Bone marrow (tissue), 2 donors: ENCODE measurements at regions not wholly inside any gene's neighbourhood (a gene's known extent, or its start where the extent isn't known, plus 50 kb on each side); places are given as distances from the start of the nearest gene placed in this dataset.
"Not testable (repeated sequence)": the region's sequence is repeated elsewhere in the genome, so short reads cannot be mapped to it uniquely, and the experiment has no call there.

Experiments used
- DNase-seq, 2 donors: peaks; one replicate each; lab custom pipeline; 2025; lab: John Stamatoyannopoulos, UW

DNA sequence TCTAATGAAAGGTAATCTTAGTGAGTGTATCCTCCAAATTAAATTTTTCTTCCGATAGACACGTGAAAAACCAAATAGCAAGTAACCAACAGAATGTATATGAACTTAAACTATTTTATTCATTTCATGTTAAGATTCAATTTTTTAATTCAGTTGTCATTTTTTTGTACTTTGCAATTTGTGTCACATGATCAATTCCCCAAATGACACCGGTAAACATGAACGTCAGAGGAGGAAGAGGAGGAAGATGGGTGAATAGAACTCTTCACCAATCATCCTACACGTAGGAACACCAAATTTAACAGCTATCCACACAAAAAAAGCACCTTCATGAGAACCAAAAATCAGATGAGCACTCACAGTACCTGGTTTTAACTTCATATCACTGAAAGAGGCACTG, 401.4 kb upstream of the MIR17HG start:
- DNase-seq, result not testable (repeated sequence)

DNA sequence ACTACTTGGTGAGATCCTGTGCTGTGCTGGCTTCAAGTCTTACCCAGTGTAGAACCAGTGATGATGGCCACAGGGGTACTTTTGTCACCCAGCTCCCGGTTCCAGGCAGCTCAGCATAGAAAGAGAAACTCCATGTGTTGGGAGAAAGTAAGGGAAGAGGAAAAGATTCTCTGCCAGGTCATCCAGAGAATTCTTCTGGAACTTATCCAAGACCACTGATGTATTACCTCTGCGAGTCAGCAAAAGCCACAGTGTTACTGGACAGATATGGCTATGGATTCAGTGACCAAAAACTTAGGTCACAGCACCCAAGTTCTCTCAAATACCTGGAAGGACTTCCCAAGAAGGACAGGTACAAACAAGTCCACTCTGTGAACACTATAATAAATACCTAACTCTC, 399.5 kb upstream of the MIR17HG start:
- DNase-seq, result no peak

DNA sequence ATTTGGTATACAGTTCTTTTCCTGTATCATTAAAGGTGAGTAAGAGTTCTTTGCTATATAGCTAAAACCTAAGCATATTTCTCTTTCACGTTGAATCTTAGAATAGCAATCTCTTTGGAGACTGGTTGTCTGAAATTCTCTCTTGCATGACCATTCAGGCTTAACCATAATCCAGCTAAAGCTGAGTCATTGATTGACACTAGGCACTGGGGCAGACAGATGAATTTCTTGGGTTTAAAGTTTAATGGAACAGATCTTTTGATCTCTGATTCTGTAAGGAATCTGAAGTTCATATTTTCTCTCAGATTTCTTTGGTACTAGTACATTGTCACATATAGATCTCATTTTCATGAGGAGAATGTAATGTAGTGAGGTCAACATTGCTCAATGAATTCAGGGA, 397.3 kb upstream of the MIR17HG start:
- no peak for DNase-seq

DNA sequence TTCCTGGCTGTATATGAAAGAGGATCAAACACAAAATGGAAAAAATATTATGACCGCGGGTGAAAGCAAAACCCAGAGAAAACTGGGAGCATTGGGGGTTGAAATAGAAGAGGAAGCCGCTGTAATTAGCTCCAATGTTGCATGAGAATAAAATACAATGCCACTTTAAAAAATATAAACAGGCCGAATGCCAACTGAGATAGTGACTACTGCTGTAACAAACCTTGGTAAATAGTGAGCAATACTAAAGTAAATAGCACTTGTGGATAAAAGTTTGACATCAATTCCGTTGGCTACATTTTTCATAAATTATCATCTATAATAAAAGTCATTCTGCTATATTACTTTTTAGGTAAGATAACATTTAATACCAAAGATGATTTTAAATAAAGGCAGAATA, 395.8 kb upstream of the MIR17HG start:
- no peak for DNase-seq

DNA sequence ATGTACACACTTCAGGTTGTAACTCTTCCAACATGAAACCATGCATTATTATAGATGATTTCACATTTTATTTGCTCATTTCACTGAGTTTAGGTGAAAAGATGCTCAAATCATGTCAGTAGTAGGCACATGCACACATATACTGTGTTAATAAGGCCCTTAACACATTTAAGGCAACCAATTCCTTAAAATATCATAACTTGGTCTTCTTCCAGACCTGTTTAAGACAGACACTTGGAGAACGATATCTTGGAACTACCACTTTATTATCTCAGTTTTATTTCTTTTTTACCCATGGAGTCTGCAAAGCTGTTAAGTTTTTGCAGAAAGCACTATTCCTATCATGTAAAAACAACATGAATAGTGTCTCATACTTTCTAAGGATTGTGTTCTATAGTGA, 395.2 kb upstream of the MIR17HG start:
- DNase-seq, result no peak

DNA sequence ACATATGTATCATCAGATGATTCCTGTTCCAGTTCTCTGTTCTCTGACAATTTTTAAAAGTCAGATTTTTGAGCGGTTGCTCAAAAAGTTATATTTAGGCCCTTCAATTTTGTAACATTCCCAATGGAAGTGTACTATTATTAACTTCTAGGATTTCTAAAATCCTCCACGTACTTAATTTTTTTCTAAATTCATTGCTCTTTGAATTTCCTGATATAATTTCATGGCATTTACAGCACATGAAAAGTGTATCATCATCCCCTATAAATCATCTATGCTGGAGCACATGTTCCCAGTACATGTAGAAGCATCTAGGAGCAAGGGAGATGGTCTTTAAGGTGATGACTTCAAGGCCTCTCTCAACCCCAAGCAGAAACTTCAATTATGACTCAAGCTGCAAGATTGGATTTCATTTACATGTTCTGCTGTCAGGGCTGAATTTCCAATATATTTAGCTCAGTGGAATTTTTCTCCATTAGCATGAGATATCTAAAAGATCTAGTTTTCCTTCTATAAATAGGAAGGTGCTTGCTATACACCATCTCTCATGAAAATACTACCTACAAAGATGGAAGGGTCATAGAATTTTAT, 392.8 kb upstream of the MIR17HG start:
- DNase-seq, result no peak

DNA sequence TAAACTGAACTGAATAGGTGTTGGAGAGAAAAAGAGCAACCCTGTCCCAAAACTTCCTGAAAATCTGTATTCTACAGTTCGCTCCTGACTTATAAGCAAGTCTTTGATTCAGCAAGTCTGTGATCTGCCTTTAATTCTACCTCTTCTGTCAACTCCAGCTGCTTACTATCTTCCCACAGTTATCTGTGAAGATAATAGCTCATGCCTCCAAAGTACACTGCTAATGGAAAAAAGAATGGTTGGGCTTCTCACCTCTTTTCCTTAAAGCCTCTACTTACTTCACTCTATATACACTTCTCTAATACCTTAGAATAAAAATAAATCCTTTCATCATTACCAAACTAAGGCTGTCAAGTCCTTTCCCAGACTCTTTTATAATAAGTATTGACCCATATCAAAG, 391.5 kb upstream of the MIR17HG start:
- no peak for DNase-seq

DNA sequence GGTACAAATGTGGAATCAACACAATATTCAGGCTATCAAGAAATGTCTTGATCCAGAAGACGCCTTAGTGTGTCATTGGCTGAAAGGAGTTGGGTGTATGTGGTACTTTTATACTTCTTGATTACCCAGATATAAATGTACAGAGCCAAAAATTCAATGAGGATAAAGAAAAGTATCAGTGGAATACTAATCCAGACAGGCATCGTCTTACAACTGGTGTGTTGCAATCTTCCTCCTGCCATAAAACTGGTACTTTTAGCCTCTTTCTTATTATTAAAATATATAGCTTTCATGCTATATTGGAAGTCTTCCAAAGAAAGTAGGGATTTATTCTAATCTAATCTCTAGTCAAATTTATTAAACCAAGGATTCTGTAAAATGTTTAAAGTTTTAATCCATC, 388.6 kb upstream of the MIR17HG start:
- no peak for DNase-seq

DNA sequence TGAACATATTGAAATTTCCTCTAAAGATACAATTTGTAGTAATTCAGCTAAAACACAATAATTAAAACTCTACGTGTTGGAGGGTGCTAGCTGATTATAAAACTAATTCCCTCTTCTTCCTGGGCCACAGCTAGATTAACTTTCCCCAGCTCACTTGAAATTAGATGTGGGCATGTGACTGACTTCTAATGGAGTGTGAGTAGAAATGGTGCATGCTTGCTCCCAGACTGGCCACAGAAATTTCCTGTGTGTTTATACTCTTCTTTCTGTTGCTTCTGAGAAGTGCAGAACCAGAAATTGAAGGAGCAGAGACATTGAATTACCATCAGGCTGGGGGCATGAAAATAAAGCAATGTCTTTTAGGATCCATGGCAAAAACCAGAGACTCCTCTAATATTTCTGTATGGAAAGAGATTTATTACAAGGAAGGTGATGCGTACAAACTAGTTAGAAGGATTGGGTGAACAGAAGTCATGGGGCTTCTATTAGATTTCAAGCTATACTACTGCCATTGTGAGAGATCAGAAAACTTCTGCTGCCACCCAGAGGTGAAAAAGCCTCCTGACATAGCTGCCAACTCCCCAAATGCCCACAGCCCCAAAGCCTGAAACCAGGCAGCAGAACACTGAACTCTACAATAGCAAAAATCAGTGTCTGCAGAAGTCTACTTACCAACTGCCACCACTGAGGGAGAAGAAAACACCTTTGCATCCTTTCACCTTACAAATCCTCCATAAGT, 379.2 kb upstream of the MIR17HG start:
- no peak for DNase-seq

DNA sequence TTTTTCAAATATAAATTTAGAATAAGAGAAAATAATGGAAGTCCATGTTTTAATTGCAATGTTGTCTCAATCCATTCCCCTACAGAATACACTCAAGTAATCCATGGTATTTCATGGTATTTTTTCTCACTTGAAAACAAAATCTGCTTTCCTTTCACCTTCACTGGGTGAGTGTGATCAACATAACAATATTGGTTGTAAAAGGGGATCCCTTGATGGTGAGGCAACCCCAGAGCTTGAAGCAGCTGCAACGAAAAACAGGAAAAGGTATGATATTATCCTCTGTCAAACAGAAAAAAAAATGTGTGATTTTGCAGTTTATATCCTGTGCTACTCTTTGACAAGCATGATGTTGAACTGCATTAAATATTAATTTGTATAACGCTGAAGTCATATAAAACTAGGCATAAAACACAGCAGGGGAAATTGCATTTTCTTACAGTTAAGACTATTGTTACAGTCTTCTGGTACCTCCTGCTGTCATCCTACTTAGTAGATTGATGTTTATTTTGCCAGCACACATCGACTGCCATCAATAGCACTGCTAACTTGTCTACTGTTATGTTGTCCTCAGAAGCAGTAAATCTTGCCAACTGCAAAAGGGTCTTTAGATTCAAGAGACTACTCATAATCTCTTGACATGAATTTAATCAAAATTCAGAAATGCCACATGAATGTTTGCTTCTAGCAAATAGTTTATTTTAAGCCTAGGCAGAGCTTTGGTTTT, 373.1 kb upstream of the MIR17HG start:
- no peak for DNase-seq

DNA sequence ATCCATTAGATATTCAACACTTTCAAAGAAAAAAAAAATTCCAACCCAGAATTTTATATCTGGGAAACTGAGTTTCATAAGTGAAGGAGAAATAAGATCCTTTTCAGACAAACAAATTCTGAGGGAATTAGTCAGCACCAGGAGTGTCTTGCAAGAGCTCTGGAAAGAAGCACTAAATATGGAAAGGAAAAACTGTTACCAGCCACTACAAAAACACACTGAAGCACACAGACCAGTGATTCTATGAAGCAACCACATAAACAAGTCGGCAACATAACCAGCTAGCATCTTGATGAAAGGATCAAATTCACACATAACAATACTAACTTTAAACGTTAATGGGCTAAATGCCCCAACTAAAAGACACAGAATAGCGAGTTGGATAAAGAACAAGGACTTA, 368.4 kb upstream of the MIR17HG start:
- no peak for DNase-seq

DNA sequence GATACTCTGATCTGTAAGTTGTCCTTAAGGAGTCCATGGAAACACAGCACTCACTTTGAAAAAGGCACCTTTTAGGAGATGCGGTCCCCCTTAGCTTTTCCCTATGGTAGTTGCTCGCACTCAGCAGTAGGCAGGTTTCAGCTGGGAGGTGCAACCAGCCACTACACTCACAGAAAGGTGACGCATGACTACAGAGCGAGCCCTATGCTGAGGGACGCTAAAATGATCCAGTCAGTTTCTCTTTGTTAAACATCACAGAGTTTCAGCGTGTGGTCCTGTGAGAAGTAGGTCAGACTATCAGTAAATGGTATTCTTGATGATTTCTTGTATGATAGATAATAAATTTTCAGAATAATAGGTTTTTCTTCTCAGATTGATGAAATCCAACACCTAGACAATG, 362.7 kb upstream of the MIR17HG start:
- no peak for DNase-seq

DNA sequence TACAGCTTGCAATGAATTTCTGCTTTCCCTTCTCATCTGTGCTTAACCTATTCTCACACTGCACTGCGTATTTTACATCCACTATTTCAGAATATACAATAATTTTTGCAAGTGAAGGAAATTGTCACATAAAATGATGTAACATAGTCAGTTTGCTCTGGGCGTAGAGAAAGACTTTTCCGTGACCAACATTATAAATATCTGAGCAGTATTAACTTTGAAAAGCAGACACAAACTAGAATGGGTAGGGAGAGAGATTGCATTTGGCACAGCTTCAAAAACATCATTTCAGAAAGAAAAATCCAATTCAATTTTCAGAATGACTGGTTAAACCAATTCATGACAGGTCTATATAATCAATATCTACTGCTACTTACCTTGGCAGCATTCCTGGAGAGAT, 352.5 kb upstream of the MIR17HG start:
- DNase-seq, result no peak

DNA sequence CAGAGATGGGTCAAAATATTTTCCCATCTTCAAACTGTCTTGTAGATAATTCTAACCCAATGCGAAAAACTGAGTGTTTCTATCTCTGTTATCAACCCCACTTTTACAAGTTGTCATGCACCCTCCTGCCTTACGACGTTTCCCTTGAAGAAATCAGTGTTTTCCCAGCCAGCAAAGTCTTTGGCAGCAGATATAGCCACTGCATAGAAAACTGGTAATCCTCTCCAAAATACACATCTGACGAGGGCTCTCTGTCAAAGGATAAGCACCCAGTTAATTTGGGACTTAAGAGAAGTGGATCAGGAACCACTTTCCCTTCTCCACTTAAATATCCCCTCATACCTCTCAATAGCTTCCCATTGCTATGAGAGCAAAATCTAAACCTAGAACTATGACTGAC, 351.9 kb upstream of the MIR17HG start:
- DNase-seq, result no peak

DNA sequence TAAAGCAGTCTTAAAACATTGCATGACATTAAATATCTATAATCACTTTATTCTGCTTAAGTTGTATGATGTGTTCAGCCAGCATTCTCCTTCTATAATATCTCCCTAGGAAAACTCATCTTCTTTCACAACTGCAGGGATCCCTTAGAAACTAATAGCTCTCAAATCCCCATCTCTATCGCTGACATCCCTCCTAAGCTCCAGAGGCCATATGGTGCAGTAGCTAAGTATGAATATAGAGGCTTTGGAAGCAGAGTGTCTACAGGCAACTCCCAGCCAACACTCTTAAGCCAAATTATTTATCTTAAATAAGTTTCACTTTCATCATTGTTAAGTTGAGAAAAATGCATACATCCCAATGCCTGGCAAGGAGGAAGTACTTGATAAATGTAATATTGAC, 349.5 kb upstream of the MIR17HG start:
- no peak for DNase-seq

DNA sequence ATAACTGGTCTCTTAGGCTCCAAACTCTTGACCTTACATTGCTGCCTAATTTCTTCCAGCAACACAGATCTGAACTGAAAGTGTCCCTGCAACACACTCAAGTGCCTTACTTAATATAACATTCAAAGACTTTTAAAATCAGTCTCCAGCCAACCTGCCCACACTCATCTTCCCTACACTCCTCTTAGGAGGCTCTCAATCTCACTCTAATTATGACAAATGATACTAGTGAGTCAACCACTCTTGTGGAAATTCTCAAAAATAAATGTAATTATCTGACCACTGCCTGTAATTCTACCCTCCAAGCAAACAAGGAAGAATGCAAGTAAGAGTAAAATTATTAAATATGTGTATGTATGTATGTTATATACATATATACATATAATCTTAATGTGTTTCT, 348.1 kb upstream of the MIR17HG start:
- DNase-seq, result no peak

DNA sequence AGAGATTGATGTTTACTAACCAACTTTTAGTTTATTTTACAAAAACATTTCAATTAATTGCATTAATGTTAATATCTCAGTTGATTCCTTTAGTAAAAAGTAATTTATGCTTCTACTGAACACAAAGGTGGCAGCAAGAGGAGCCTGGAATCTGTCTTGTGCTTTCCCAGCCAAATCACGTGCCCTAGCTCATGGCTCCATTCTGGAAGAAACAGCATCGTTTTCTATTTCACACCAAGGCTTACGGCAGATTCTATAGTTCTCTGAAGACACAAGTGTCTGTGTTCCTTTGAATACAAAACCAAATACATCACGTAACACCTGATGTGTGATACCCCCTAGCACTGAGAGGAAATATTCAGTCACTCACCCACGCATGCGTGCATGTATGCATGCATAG, 346.1 kb upstream of the MIR17HG start:
- DNase-seq, result no peak

DNA sequence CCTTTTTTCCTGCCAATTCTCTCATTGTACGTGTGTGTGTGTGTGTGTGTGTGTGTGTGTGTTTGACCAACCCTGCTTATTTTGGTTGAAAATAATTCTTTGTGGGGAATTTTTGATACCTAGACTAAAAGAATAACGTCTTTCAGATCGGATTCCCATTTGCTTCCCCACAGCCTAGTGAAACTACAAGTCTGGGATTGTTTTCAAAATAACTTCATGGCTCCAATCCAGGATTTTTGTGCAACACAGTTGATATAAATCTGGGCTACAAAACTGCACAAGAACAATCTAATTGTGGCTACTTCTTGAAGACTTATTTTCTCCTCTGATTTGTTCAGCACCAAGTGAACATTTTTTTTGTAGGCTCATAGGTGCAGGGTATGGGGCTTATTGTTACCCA, 332.8 kb upstream of the MIR17HG start:
- DNase-seq, result no peak

DNA sequence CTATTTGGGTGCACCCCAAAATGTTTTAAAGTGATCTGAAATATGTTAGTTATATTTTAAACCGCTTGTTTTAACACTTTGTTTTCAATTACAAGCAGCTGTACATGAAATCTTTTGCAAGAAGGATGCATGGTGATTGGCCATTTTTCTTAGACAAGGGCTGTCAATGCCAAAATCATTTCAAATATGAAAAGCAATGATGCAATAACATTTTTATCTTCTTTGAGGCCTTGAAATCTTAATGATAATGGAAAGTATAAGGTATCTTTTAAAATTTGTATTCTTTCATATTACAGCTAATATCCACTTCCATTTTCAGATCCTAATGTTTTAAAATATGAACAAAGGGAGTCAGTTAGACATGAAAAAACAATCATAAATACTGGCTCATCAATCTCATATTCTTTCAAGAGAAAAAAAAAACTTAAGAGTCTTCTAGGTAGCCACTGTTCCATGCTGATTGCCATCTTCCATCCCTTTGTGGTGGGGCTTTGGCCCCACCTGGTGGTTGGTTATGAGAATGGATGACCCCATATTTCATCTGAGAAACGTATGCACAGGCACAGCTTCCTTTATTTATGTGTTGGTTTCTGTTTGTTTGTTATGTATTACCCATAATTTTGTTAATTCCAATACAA, 330.3 kb upstream of the MIR17HG start:
- DNase-seq, result peak in 1 of 2 donors; percentile 30

DNA sequence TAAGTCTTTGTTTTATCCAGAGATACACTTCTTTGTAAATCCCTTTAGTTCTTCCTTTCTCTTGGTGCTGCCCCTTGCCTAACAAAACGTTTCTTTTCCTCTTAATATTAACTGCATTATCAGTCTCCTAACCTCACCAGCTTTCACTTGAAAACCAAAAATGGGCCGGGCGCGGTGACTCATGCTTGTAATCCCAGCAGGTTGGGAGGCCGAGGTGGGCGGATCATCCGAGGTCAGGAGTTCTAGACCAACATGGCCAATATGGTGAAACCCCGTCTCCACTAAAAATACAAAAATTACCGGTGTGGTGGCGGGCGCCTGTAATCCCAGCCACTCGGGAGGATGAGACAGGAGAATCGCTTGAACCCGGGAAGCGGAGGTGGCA, 329.8 kb upstream of the MIR17HG start:
- no peak for DNase-seq

DNA sequence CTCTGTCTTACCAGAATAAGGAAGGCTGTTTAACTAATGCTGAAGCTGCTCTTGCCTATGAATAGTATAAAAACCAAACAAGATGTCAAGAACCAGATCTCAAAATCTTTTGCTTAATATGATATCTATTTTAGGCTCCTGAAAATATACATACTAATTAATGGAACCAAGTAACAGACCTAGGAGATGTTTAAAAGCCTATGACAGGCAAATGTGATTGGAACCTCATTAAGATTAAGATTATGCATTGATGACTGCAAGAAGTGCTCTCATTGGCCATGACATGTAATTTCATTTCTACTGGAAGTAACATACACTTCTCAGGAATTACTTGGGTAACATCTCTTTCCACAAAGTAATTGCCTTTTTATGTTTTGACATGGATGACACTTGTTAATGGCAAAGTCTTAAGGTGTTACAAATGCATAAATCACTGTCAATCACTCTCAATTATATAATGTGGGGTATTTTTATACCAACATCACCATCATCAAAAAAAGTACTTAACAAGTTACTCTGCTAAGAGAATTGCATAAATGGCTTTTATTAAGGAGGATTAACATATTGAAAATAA, 326.9 kb upstream of the MIR17HG start:
- DNase-seq, result no peak

DNA sequence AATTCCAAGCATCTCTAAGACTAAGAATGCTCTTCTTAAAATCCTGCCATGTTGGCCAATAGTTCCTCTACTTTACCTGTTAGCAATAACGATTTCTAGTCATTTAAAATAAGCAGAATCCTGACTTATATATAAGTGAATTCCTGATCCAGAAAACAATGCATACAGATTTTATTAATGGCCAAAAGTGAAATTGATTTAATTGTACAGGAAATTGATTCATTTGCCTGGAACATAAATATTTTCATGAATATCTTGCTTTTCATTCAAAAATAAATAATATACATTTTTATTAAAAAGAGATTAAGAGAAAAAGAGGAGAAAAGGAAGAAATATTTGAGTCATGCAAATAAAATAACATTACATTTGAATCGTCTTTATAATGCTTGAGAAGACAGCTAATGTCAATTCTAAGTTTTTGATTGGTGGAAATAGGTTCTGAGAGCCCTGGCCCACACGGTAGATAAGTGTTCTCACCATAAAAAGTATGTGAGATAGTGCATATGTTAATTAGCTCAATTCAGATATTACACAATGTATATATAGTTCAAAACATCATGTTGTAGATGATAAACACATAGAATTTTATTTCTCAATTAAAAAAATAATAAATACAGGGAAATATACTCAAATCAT, 323.2 kb upstream of the MIR17HG start:
- DNase-seq, result no peak
